Liver (tissue), 8 donors: ENCODE measurements at regions not wholly inside any gene's neighbourhood (a gene's known extent, or its start where the extent isn't known, plus 50 kb on each side); places are given as distances from the start of the nearest gene placed in this dataset.

Experiments used
- DNase-seq: peaks from one replicate; pipeline ENCODE4 v3.0.0-alpha.2; 2017; ENCODE audit warnings: low spot score
- H3K27ac ChIP-seq, 2 donors: one replicate each; pipeline ENCODE4 v1.7.0; 2013; ENCODE audit warnings: inconsistent platforms in 2 of 2, low read length in 2 of 2, control low read depth in 1 of 2, low read depth in 1 of 2, mild to moderate bottlenecking in 1 of 2
- H3K27me3 ChIP-seq, 4 donors: one replicate each; pipeline versions ENCODE4 v1.6.1 to v1.7.0; 2013; ENCODE audit warnings: low read length in 3 of 4, inconsistent platforms in 1 of 4, mild to moderate bottlenecking in 1 of 4, moderate library complexity in 1 of 4; ENCODE audit not compliant: control insufficient read depth in 4 of 4, insufficient read depth in 4 of 4
- H3K36me3 ChIP-seq, 4 donors: one replicate each; pipeline versions ENCODE4 v1.6.1 to v1.7.0; 2013; ENCODE audit warnings: low read length in 3 of 4, mild to moderate bottlenecking in 3 of 4, low read depth in 1 of 4, moderate library complexity in 1 of 4; ENCODE audit not compliant: control insufficient read depth in 4 of 4, insufficient read depth in 3 of 4
- H3K4me1 ChIP-seq, 4 donors: one replicate each; pipeline versions ENCODE4 v1.6.1 to v1.7.0; 2013; ENCODE audit warnings: low read length in 3 of 4, mild to moderate bottlenecking in 3 of 4, moderate library complexity in 1 of 4; ENCODE audit not compliant: control insufficient read depth in 4 of 4, insufficient read depth in 4 of 4
- H3K4me3 ChIP-seq, 3 donors: one replicate each; pipeline versions ENCODE4 v1.6.1 to v1.7.0; 2013; ENCODE audit warnings: low read length in 3 of 3, control low read depth in 1 of 3, low read depth in 1 of 3, mild to moderate bottlenecking in 1 of 3
- H3K9ac ChIP-seq, 2 donors: one replicate each; pipeline ENCODE4 v1.7.0; 2013; ENCODE audit warnings: low read length in 2 of 2, mild to moderate bottlenecking in 2 of 2, moderate library complexity in 2 of 2, control low read depth in 1 of 2, low read depth in 1 of 2
- H3K9me3 ChIP-seq, 4 donors: one replicate each; pipeline versions ENCODE4 v1.6.1 to v1.7.0; 2013; ENCODE audit warnings: low read length in 3 of 4; ENCODE audit not compliant: control insufficient read depth in 4 of 4
- ATF3 ChIP-seq: IDR thresholded peaks from 2 replicates; pipeline ENCODE4 v1.6.1; 2016; ENCODE audit warnings: antibody characterized with exemption
- CTCF ChIP-seq: fragments of 150-350 bp; IDR thresholded peaks from 2 replicates; pipeline ENCODE4 v1.5.1; 2017; ENCODE audit warnings: improper control_type of control experiment, low read depth, low read length; ENCODE audit not compliant: missing input control
- EGR1 ChIP-seq, 2 donors: IDR thresholded peaks; 2 replicates each; pipeline ENCODE4 v1.6.1; 2016 to 2018; ENCODE audit warnings: antibody characterized with exemption in 2 of 2, low read depth in 2 of 2
- FOXA1 ChIP-seq: IDR thresholded peaks from 2 replicates; pipeline ENCODE4 v1.6.1; 2016; ENCODE audit warnings: antibody characterized with exemption
- FOXA2 ChIP-seq: IDR thresholded peaks from 2 replicates; pipeline ENCODE4 v1.6.1; 2016; ENCODE audit warnings: antibody characterized with exemption
- GABPA ChIP-seq, 2 donors: IDR thresholded peaks in 1 of 2; conservative IDR thresholded peaks in 1 of 2; 2 replicates each; pipeline ENCODE4 v1.6.1; 2016; ENCODE audit warnings: antibody characterized with exemption in 2 of 2, mild to moderate bottlenecking in 1 of 2, moderate library complexity in 1 of 2
- HNF4A ChIP-seq, 2 donors: conservative IDR thresholded peaks; 2 replicates each; pipeline ENCODE4 v1.6.1; 2016; ENCODE audit warnings: antibody characterized with exemption in 2 of 2, mild to moderate bottlenecking in 2 of 2
- HNF4G ChIP-seq: IDR thresholded peaks from 2 replicates; pipeline ENCODE4 v1.6.1; 2016; ENCODE audit warnings: antibody characterized with exemption
- JUND ChIP-seq, 2 donors: IDR thresholded peaks; 2 replicates each; pipeline ENCODE4 v1.6.1; 2016; ENCODE audit warnings: antibody characterized with exemption in 2 of 2
- MAX ChIP-seq: IDR thresholded peaks from 2 replicates; pipeline ENCODE4 v1.6.1; 2016; ENCODE audit warnings: antibody characterized with exemption
- NR2F2 ChIP-seq: IDR thresholded peaks from 2 replicates; pipeline ENCODE4 v1.6.1; 2016; ENCODE audit warnings: antibody characterized with exemption
- RAD21 ChIP-seq, 2 donors: IDR thresholded peaks; 2 replicates each; pipeline ENCODE4 v1.6.1; 2016; ENCODE audit warnings: antibody characterized with exemption in 2 of 2, mild to moderate bottlenecking in 2 of 2
- SP1 ChIP-seq: IDR thresholded peaks from 2 replicates; pipeline ENCODE4 v1.6.1; 2018; ENCODE audit warnings: antibody characterized with exemption, mild to moderate bottlenecking
- TAF1 ChIP-seq: conservative IDR thresholded peaks from 2 replicates; pipeline ENCODE4 v1.6.1; 2016; ENCODE audit warnings: antibody characterized with exemption, mild to moderate bottlenecking
- YY1 ChIP-seq: IDR thresholded peaks from 2 replicates; pipeline ENCODE4 v1.6.1; 2016; ENCODE audit warnings: antibody characterized with exemption, mild to moderate bottlenecking
- WGBS: extraction: QIAGEN DNeasy Blood & Tissue Kit; methylation state at CpG from one replicate; pipeline ENCODE4 v1.1.7; 2013; 5-methylcytosine and 5-hydroxymethylcytosine counted together
- TF ChIP-seq, protein P1 (sequence below): IDR thresholded peaks from 2 replicates; pipeline ENCODE4 v1.6.1; 2016; ENCODE audit warnings: antibody characterized with exemption
- TF ChIP-seq, protein P2 (sequence below): IDR thresholded peaks from 2 replicates; pipeline ENCODE4 v1.6.1; 2016; ENCODE audit warnings: antibody characterized with exemption, mild to moderate bottlenecking
- donor health status: healthy.
- donor health status: healthy.
- donor health status: healthy.
- donor health status: healthy.
- donor health status: healthy.

DNA sequence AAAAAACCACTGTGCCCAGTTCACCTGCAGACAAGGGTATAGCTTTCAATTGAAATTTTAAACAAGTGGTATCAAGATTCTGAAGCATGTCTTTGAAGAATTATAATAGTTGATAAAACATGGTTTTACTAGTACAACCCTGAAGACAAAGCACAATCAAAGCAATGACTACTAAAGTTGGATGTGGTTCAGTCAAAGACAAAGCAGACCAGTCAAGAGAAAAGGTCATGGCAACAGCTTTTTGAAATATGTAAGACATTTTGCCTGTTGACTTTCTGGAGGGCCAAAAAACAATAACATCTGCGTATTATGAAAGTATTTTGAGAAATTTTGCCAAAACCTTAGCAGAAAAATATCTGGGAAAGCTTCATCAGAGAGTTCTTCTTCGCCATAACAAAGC lies 1393.6 kb downstream of the SI start:
- Histone ChIP-seq H3K9ac (no peak overlapping the region), H3K9me3 (no peaks in the 10 kb centered on the region), H3K27ac (no peak overlapping the region), H3K4me1 (no peaks in the 10 kb centered on the region), H3K4me3 (no peak overlapping the region), H3K27me3 (no peaks in the 10 kb centered on the region), H3K36me3 (no peaks in the 10 kb centered on the region)
- no peak for TF ChIP-seq CTCF
- no peak for TF ChIP-seq HNF4A (conservative IDR thresholded peaks at IDR 0.05)
- TF ChIP-seq YY1 = no peak
- no peak for TF ChIP-seq RAD21 (IDR thresholded peaks at IDR 0.05)
- no peak for TF ChIP-seq MAX
- TF ChIP-seq FOXA1 = no peak
- TF ChIP-seq HNF4G = no peak
- TF ChIP-seq TAF1 = no peak
- no peak for TF ChIP-seq FOXA2
- TF ChIP-seq ATF3 = no peak
- no peak for TF ChIP-seq SP1
- TF ChIP-seq NR2F2 = no peak
- 50% methylated on average over 2 of the region's 2 CpGs for WGBS
- no peak for DNase-seq

DNA sequence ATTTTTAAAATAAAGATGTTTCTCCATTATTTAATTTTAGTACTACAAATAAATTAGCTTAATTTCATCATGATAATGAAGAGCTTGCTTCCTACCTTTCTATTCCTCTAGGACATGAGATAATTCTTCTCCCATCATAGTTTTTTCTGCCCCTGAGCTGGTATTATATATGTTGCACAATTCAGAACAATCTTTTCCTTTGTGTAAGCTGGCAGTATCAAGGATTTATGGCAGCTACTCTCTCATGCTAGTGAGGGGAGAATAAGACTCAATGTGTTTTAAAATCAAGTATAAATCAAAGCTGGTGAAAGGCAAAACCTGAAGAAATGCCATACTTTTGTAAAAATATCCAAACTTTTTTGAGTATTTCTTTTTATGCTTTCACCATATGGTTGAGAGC lies 1405.3 kb downstream of the SI start:
- no peak for TF ChIP-seq JUND (IDR thresholded peaks at IDR 0.05)
- TF ChIP-seq, protein P1, sequence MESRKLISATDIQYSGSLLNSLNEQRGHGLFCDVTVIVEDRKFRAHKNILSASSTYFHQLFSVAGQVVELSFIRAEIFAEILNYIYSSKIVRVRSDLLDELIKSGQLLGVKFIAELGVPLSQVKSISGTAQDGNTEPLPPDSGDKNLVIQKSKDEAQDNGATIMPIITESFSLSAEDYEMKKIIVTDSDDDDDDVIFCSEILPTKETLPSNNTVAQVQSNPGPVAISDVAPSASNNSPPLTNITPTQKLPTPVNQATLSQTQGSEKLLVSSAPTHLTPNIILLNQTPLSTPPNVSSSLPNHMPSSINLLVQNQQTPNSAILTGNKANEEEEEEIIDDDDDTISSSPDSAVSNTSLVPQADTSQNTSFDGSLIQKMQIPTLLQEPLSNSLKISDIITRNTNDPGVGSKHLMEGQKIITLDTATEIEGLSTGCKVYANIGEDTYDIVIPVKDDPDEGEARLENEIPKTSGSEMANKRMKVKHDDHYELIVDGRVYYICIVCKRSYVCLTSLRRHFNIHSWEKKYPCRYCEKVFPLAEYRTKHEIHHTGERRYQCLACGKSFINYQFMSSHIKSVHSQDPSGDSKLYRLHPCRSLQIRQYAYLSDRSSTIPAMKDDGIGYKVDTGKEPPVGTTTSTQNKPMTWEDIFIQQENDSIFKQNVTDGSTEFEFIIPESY = no peak
- no peak for TF ChIP-seq GABPA (IDR thresholded peaks at IDR 0.05 in 1 of 2, conservative IDR thresholded peaks at IDR 0.05 in 1 of 2)
- no peak for TF ChIP-seq FOXA2
- no peak for TF ChIP-seq CTCF
- TF ChIP-seq SP1 = no peak
- TF ChIP-seq EGR1 (IDR thresholded peaks at IDR 0.05; ENCODE audit: low read depth in 2 of 2) = no peak
- no peak for TF ChIP-seq HNF4G
- no peak for TF ChIP-seq FOXA1
- TF ChIP-seq RAD21 (IDR thresholded peaks at IDR 0.05) = no peak
- TF ChIP-seq ATF3 = no peak
- TF ChIP-seq, protein P2, sequence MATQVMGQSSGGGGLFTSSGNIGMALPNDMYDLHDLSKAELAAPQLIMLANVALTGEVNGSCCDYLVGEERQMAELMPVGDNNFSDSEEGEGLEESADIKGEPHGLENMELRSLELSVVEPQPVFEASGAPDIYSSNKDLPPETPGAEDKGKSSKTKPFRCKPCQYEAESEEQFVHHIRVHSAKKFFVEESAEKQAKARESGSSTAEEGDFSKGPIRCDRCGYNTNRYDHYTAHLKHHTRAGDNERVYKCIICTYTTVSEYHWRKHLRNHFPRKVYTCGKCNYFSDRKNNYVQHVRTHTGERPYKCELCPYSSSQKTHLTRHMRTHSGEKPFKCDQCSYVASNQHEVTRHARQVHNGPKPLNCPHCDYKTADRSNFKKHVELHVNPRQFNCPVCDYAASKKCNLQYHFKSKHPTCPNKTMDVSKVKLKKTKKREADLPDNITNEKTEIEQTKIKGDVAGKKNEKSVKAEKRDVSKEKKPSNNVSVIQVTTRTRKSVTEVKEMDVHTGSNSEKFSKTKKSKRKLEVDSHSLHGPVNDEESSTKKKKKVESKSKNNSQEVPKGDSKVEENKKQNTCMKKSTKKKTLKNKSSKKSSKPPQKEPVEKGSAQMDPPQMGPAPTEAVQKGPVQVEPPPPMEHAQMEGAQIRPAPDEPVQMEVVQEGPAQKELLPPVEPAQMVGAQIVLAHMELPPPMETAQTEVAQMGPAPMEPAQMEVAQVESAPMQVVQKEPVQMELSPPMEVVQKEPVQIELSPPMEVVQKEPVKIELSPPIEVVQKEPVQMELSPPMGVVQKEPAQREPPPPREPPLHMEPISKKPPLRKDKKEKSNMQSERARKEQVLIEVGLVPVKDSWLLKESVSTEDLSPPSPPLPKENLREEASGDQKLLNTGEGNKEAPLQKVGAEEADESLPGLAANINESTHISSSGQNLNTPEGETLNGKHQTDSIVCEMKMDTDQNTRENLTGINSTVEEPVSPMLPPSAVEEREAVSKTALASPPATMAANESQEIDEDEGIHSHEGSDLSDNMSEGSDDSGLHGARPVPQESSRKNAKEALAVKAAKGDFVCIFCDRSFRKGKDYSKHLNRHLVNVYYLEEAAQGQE = no peak
- TF ChIP-seq YY1 = no peak
- no peak for TF ChIP-seq NR2F2
- H3K36me3 ChIP-seq = no peaks in the 10 kb centered on the region
- no peak for DNase-seq
- H3K4me3 ChIP-seq = no peak overlapping the region
- no peaks in the 10 kb centered on the region for H3K4me1 ChIP-seq
- H3K27ac ChIP-seq = no peak overlapping the region
- H3K9me3 ChIP-seq = peaks cover 0 to 3% (median 1%) of the 10 kb centered on the region in 4 donors
- H3K27me3 ChIP-seq = no peaks in the 10 kb centered on the region
- H3K9ac ChIP-seq = no peak overlapping the region
